ENCODE measurements at regions not wholly inside any gene's neighbourhood (a gene's known extent, or its start where the extent isn't known, plus 50 kb on each side); places are given as distances from the start of the nearest gene placed in this dataset.
A peak's percentile ranks its signal among the peaks of the same experiment; 100 is the strongest.
"Not testable (repeated sequence)": the region's sequence is repeated elsewhere in the genome, so short reads cannot be mapped to it uniquely, and the experiment has no call there.

DNA sequence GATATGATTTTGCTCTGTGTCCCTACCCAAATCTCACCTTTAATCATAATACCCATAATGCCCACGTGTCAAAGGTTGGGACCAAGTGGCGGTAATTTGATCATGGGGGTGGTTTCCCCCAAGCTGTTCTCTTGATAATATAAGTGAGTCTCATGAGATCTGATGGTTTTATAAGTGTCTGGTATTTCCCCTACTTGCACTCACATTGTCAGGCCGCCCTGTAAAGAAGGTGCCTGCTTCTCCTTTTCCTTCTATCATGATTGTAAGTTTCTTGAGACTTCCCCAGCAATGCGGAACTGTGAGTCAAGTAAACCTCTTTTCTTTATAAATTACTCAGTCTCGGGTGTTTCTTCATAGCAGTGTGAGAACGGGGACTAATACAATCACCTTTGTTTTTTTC, 279.8 kb downstream of the ARPP21 start:
- peaks cover 0 to 7% of the 10 kb centered on the region in 2 donors for H3K9me3 ChIP-seq
- no peak overlapping the region for H3K27ac ChIP-seq
- no peak for DNase-seq (ENCODE audit: low spot score)
- no peaks in the 10 kb centered on the region for H3K27me3 ChIP-seq
- no peaks in the 10 kb centered on the region for H3K4me1 ChIP-seq
- H3K4me3 ChIP-seq: no peak overlapping the region
- TF ChIP-seq CTCF (IDR thresholded peaks at IDR 0.05): no peak
- no peaks in the 10 kb centered on the region for H3K36me3 ChIP-seq

- no peaks in the 10 kb centered on the region for H3K4me1 ChIP-seq
- no peak for DNase-seq (ENCODE audit: low spot score)
- TF ChIP-seq CTCF (IDR thresholded peaks at IDR 0.05): no peak
- H3K4me3 ChIP-seq: no peak overlapping the region
- H3K27ac ChIP-seq: no peak overlapping the region
- peaks cover 0 to 7% of the 10 kb centered on the region in 2 donors for H3K9me3 ChIP-seq
- H3K27me3 ChIP-seq: no peaks in the 10 kb centered on the region
- H3K36me3 ChIP-seq: no peaks in the 10 kb centered on the region
These were observed 282.4 kb downstream of the ARPP21 start for GRCh38 chr3:35921718-35922117.

- not testable (repeated sequence) for H3K36me3 ChIP-seq; DNase-seq (ENCODE audit: low spot score); H3K27me3 ChIP-seq; H3K4me1 ChIP-seq; H3K9me3 ChIP-seq; H3K4me3 ChIP-seq; H3K27ac ChIP-seq
- peak in 1 of 2 donors; percentile 47 for TF ChIP-seq CTCF (IDR thresholded peaks at IDR 0.05)
These were observed 284.7 kb downstream of the ARPP21 start for GRCh38 chr3:35924070-35924469.

GRCh38 chr3:35927441-35927840, 288.1 kb downstream of the ARPP21 start:
- H3K9me3 ChIP-seq: no peaks in the 10 kb centered on the region

DNA sequence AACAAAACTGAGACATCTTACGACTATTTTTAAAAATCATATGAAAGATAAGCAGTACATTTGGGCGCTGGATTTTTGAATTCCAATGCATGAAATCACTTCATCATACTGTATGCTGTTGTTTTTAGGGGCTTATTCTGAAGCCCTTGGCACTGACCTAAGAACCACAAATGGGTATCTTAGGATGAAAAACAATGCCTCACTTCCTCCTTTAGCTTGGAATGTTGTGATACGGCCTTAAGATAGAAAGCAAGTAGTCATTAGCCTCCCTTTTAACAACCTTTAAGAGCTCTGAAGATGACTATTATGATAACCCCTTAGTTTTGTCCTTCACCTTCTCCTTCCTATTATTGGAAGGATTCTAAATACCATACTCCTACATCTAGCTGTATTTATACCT, 289.8 kb downstream of the ARPP21 start:
- Histone ChIP-seq H3K9me3 (no peaks in the 10 kb centered on the region), H3K27ac (no peak overlapping the region), H3K36me3 (no peaks in the 10 kb centered on the region), H3K27me3 (no peaks in the 10 kb centered on the region), H3K4me1 (peaks cover 0 to 4% of the 10 kb centered on the region in 2 donors), H3K4me3 (no peak overlapping the region)
- TF ChIP-seq CTCF (IDR thresholded peaks at IDR 0.05): no peak
- no peak for DNase-seq (ENCODE audit: low spot score)

More at GRCh38 chr3:35927441-35927840, 288.1 kb downstream of the ARPP21 start:
- no peak for TF ChIP-seq CTCF (IDR thresholded peaks at IDR 0.05)
- Histone ChIP-seq H3K4me3 (no peak overlapping the region), H3K4me1 (no peaks in the 10 kb centered on the region), H3K36me3 (no peaks in the 10 kb centered on the region), H3K27me3 (no peaks in the 10 kb centered on the region), H3K27ac (no peak overlapping the region)
- DNase-seq (ENCODE audit: low spot score): no peak

GRCh38 chr3:35931867-35932266, 292.5 kb downstream of the ARPP21 start:
- Histone ChIP-seq H3K36me3 (no peaks in the 10 kb centered on the region), H3K9me3 (no peaks in the 10 kb centered on the region), H3K27me3 (no peaks in the 10 kb centered on the region), H3K4me1 (peaks cover 0 to 4% of the 10 kb centered on the region in 2 donors), H3K4me3 (no peak overlapping the region), H3K27ac (no peak overlapping the region)
- no peak for TF ChIP-seq CTCF (IDR thresholded peaks at IDR 0.05)
- no peak for DNase-seq (ENCODE audit: low spot score)

Data from right atrium auricular region (tissue), 2 donors.